GM21526 (cell line): ENCODE measurements at regions not wholly inside any gene's neighbourhood (a gene's known extent, or its start where the extent isn't known, plus 50 kb on each side); places are given as distances from the start of the nearest gene placed in this dataset.

Experiments used
- ATAC-seq: cut with Tn5 transposase; IDR thresholded peaks from one replicate; pipeline ENCODE4 v1.9.1; 2021; ENCODE audit warnings: moderate library complexity; ENCODE audit not compliant: unreplicated experiment, low FRiP score

DNA sequence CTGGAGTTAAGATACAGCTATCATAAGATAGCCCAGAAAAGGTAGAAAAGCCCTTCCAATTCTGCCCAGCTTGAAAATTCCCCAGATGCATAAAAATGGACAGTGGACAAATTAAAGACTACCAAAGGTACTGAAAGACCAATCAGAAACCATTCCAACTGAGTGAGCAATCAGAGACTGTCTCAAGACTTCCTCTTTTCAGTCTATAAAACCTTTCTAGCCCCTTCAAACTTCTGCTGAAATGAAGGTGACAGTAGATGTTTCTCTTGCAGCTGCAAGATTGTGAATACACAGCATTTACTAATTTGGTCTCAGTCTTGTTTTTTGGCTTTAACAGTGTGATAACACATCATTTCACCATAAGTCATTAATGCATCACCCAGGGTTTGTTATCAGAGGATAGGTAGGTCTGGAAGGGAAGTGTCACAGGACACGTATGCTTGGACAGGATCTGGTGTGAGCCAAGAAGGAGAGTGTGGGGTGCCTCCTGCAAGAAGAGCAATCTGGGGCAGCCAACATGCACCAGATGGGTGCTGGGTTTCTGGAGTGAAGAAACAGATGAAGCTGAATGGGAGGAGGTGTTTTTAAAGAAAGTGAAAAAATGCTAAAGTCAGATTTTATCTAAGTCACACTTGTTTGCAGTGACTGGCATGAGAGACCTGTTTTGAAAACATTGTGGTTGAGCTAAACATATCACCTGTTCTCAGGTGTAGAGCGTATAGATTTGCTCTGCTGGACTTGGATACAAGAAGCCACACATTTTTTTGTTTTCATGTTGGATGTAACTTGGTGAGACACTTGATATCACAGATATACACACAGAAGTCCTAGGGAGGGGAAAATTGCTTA is 75.3 kb upstream of the DDX18 start:
- no peak for ATAC-seq

DNA sequence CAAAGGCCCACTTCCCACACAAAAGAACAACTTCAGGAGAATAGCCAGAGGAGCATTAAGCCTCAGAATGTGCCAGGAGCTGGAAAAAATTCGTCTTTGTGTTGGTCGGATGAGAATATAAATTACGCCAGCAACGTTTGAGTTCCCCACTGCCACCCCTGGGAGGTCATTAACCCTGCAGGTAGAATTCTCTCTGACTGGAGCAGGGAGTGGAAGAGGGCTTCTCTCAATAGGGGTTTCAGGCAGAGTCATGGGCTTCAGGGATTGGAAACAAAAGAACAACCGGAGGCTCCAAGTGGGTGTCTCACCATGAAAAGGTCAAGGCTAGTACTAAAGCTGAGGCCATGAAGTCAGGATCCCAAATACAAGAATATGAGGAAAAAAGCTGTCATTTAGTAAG is 69.0 kb upstream of the DDX18 start:
- no peak for ATAC-seq

DNA sequence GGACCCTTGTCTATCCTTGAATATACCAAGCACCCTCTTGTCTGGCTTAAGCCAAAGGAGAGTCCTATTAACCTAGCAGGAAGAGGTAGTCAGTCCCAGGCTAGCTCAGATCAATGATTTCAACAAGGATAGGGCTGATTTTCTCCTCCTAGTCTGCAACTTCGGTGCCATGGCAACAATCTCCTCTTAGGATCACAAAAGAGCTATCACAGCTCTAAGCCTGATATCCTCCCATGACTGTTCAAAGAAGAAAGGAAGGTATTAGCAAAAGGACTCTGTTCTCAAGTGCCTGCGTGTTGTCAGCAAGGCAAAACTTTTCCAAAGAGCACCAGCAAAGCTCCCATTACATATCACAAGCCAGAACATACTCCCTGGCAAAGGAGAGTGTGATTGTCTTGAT is 58.7 kb upstream of the DDX18 start:
- no peak for ATAC-seq

DNA sequence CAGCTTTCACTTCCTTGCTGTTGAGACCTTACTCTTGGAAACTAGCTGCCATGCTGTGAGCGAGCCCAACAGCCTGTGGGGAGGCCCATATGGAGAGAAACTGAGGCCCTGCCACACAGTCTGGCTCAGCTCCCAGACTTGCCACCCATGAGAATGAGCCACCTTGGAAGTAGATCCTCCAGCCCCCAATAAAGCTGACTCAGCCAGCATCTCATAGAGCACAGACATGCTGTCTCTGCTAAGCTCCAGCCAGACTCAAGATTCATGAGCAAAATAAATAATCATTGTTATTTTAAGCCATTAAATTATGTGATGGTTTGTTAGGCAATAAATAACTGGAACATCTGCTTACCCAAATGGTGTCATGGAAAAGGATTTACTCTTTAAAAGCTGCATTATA is 53.6 kb upstream of the DDX18 start:
- no peak for ATAC-seq

DNA sequence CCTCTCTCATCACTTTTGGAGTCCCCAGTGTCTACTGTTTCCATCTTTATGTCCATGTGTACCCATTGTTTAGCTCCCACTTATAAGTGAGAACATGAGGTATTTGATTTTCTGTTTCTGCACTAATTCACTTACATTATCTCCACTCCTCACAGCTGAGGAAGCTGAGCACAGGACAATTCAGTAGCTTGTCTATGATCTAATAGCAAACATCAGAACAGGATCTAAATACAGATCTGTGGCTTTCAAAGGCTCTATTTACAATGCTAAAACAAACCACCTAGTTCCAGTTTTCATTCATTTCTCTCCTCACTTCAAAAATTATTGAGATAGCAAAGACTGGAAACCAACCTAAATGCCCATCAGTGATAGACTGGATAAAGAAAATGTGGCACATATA is 52.0 kb upstream of the DDX18 start:
- no peak for ATAC-seq

DNA sequence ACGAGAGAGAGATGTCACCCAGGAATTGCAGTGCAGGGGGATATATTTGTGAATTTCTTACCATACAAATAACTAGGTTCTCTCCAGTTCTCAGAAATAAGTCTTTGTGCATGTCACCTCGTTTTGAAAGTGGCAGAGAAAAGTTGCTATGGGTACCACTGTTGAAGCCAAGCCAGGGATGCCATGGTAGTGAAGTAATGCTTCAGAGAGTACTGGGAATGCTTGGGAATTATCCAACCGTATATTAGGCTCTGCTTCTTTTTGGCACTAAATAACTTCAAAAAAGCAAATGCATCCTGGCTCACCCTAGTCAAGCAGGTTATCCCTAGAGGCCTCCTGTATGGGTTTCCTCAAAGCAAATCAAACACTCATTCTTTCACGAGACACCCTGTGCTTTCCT is 50.7 kb upstream of the DDX18 start:
- ATAC-seq = no peak
